ENCODE measurements at regions not wholly inside any gene's neighbourhood (a gene's known extent, or its start where the extent isn't known, plus 50 kb on each side); places are given as distances from the start of the nearest gene placed in this dataset.

DNA sequence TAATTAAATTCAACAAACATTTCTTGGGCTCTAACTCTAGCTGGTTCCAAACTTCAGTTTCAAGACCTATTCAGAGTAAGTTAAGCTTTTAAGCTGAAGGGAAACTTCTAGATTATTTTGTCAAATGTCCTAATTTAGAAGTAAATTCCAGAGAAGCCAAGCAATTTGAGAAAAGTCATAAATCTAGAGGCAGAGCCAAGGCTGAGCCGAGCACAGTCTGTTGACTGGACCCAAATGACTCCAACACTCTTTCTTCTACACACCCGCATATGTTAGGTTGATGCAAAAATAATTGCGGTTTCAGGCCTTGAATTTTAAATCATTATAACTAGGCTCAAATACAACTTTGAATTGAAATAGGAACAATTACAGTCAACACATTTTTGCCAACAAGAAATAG, 319.7 kb downstream of the NFIB start:
- no peak for TF ChIP-seq EZH2 (IDR thresholded peaks at IDR 0.05; ENCODE audit: borderline replicate concordance, low read length)
- TF ChIP-seq, protein P1, sequence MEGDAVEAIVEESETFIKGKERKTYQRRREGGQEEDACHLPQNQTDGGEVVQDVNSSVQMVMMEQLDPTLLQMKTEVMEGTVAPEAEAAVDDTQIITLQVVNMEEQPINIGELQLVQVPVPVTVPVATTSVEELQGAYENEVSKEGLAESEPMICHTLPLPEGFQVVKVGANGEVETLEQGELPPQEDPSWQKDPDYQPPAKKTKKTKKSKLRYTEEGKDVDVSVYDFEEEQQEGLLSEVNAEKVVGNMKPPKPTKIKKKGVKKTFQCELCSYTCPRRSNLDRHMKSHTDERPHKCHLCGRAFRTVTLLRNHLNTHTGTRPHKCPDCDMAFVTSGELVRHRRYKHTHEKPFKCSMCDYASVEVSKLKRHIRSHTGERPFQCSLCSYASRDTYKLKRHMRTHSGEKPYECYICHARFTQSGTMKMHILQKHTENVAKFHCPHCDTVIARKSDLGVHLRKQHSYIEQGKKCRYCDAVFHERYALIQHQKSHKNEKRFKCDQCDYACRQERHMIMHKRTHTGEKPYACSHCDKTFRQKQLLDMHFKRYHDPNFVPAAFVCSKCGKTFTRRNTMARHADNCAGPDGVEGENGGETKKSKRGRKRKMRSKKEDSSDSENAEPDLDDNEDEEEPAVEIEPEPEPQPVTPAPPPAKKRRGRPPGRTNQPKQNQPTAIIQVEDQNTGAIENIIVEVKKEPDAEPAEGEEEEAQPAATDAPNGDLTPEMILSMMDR (IDR thresholded peaks at IDR 0.05; ENCODE audit: low read length): no peak
